HCT116 (cell line): ENCODE measurements at regions not wholly inside any gene's neighbourhood (a gene's known extent, or its start where the extent isn't known, plus 50 kb on each side); places are given as distances from the start of the nearest gene placed in this dataset.

Experiments used
- ATAC-seq: fragments of 200-7000 bp; cut with Tn5 transposase; 2 replicates; pipeline ENCODE4 v1.9.1; 2020; ENCODE audit warnings: mild to moderate bottlenecking, moderate library complexity
- BruUV-seq: library from RNA; stranded (reverse); fragments of 400-500 nt; replicated peaks from 2 replicates; lab custom pipeline; 2021; lab: Mats Ljungman, UMichigan
- CTCF ChIA-PET: fragments of 300-600 bp; sonication (Branson Sonifier 250); formaldehyde crosslinking; loops from one replicate; lab custom pipeline; 2021; ENCODE audit warnings: antibody characterized with exemption; lab: Charles Lee
- POLR2A ChIA-PET: fragments of 300-600, 350-600 bp; sonication (Branson Sonifier 250); formaldehyde crosslinking; loops from one replicate; lab custom pipeline; 2021; ENCODE audit warnings: antibody characterized with exemption; lab: Charles Lee
- RAD21 ChIA-PET, 2 experiments: fragments of 300-600 bp; sonication (Branson Sonifier 250); formaldehyde crosslinking; loops; one replicate each; lab custom pipeline; 2023; ENCODE audit warnings: low total read pairs in 2 of 2; ENCODE audit not compliant: uncharacterized antibody in 2 of 2, unreplicated experiment in 2 of 2, low non-redundant PET in 1 of 2; lab: Charles Lee
- DNase-seq: peaks from one replicate; pipeline ENCODE4 v3.0.0-alpha.2; 2010; ENCODE audit warnings: low read depth, low spot score
- H2AFZ ChIP-seq: fragments of 200-600 bp; shearing (Covaris generic), sonication (generic); 2 replicates; pipeline ENCODE4 v1.6.1; 2017; ENCODE audit warnings: low read depth, mixed run types, mixed read lengths, antibody characterized with exemption, low read length; ENCODE audit not compliant: poor library complexity, severe bottlenecking
- H3K27ac ChIP-seq: 2 replicates; pipeline ENCODE4 v1.5.1; 2012; ENCODE audit warnings: low read depth, low read length
- H3K27me3 ChIP-seq: fragments of 200-600 bp; sonication (generic); 2 replicates; pipeline ENCODE4 v1.6.1; 2016; ENCODE audit warnings: mixed run types, low read length, mixed read lengths; ENCODE audit not compliant: insufficient read depth
- H3K36me3 ChIP-seq, 2 experiments: fragments of 200-500 bp in 1 of 2; fragments of 200-600 bp in 1 of 2; sonication (Bioruptor generic) in 1 of 2; sonication (generic) in 1 of 2; 2 replicates each; pipeline versions ENCODE4 v1.5.1 to v1.6.1; 2014 to 2016; ENCODE audit warnings: low read length in 2 of 2, inconsistent platforms in 1 of 2, mixed read lengths in 1 of 2, mixed run types in 1 of 2; ENCODE audit not compliant: insufficient read depth in 2 of 2, control insufficient read depth in 1 of 2
- H3K4me1 ChIP-seq, 2 experiments: fragments of 200-600 bp in 1 of 2; sonication (generic) in 1 of 2; 2 replicates each; pipeline versions ENCODE4 v1.5.1 to v1.6.1; 2012 to 2017; ENCODE audit warnings: low read length in 2 of 2, inconsistent platforms in 1 of 2, mild to moderate bottlenecking in 1 of 2, mixed read lengths in 1 of 2, mixed run types in 1 of 2, moderate library complexity in 1 of 2; ENCODE audit not compliant: insufficient read depth in 2 of 2, control insufficient read depth in 1 of 2
- H3K4me2 ChIP-seq: fragments of 200-600 bp; sonication (generic); 2 replicates; pipeline ENCODE4 v1.6.1; 2017; ENCODE audit warnings: mixed run types, low read length, mixed read lengths
- H3K4me3 ChIP-seq, 2 experiments: fragments of 200-600 bp in 1 of 2; sonication (generic) in 1 of 2; replicated peaks in 1 of 2; 2 replicates each; pipeline ENCODE4 v1.5.1; 2011 to 2016; ENCODE audit warnings: low read length in 2 of 2, control low read depth in 1 of 2, low read depth in 1 of 2, mild to moderate bottlenecking in 1 of 2, mixed read lengths in 1 of 2, mixed run types in 1 of 2
- H3K79me2 ChIP-seq: fragments of 200-600 bp; sonication (generic); 2 replicates; pipeline ENCODE4 v1.6.1; 2017; ENCODE audit warnings: mild to moderate bottlenecking, mixed run types, low read length, moderate library complexity, mixed read lengths; ENCODE audit not compliant: insufficient read depth
- H3K9ac ChIP-seq: fragments of 200-600 bp; sonication (generic); 2 replicates; pipeline ENCODE4 v1.6.1; 2016; ENCODE audit warnings: low read length, mixed read lengths
- H3K9me2 ChIP-seq: fragments of 200-600 bp; sonication (generic), shearing (Covaris generic); 2 replicates; pipeline ENCODE4 v1.6.1; 2017; ENCODE audit warnings: mixed run types, mild to moderate bottlenecking, moderate library complexity; ENCODE audit not compliant: insufficient read depth
- H3K9me3 ChIP-seq, 2 experiments: fragments of 200-500 bp in 1 of 2; fragments of 200-600 bp in 1 of 2; sonication (Bioruptor generic) in 1 of 2; sonication (generic) in 1 of 2; 2 replicates each; pipeline ENCODE4 v1.6.1; 2014 to 2017; ENCODE audit warnings: low read length in 2 of 2, mixed read lengths in 2 of 2, inconsistent platforms in 1 of 2, low read depth in 1 of 2, mild to moderate bottlenecking in 1 of 2, mixed run types in 1 of 2, moderate library complexity in 1 of 2; ENCODE audit not compliant: control insufficient read depth in 1 of 2, insufficient read depth in 1 of 2
- H4K20me1 ChIP-seq: fragments of 200-600 bp; sonication (generic), shearing (Covaris generic); 2 replicates; pipeline ENCODE4 v1.6.1; 2017; ENCODE audit warnings: mixed run types, mild to moderate bottlenecking, moderate library complexity; ENCODE audit not compliant: insufficient read depth
- CBX3 ChIP-seq: IDR thresholded peaks from 2 replicates; pipeline ENCODE4 v1.6.1; 2012; ENCODE audit warnings: low read depth
- CEBPB ChIP-seq: IDR thresholded peaks from 2 replicates; pipeline ENCODE4 v1.6.1; 2012; ENCODE audit warnings: low read depth
- CTCF ChIP-seq, 3 experiments: fragments of 200-600 bp in 1 of 3; sonication (generic) in 1 of 3; IDR thresholded peaks in 2 of 3; conservative IDR thresholded peaks in 1 of 3; 2 replicates each; pipeline ENCODE4 v1.5.1; 2012 to 2017; ENCODE audit warnings: low read depth in 2 of 3, low read length in 2 of 3, antibody characterized with exemption in 1 of 3, borderline replicate concordance in 1 of 3, control low read depth in 1 of 3, mild to moderate bottlenecking in 1 of 3, mixed read lengths in 1 of 3, mixed run types in 1 of 3, moderate library complexity in 1 of 3; ENCODE audit not compliant: insufficient read depth in 1 of 3
- ELF1 ChIP-seq: IDR thresholded peaks from 2 replicates; pipeline ENCODE4 v1.6.1; 2012; ENCODE audit warnings: low read depth, borderline replicate concordance
- EZH2 ChIP-seq: fragments of 200-600 bp; sonication (generic); IDR thresholded peaks from 2 replicates; pipeline ENCODE4 v1.6.1; 2017; ENCODE audit warnings: antibody characterized with exemption, mixed run types
- FOSL1 ChIP-seq: IDR thresholded peaks from 2 replicates; pipeline ENCODE4 v1.6.1; 2012; ENCODE audit warnings: low read depth
- JUND ChIP-seq: IDR thresholded peaks from 2 replicates; pipeline ENCODE4 v1.6.1; 2012
- MAX ChIP-seq: IDR thresholded peaks from 2 replicates; pipeline ENCODE4 v1.6.1; 2012
- POLR2A ChIP-seq: IDR thresholded peaks from 2 replicates; pipeline ENCODE4 v1.7.0; 2011; ENCODE audit warnings: borderline replicate concordance; ENCODE audit not compliant: insufficient read depth, insufficient read length; ENCODE audit errors: extremely low read depth
- POLR2AphosphoS5 ChIP-seq: IDR thresholded peaks from 2 replicates; pipeline ENCODE4 v1.6.1; 2011; ENCODE audit warnings: mild to moderate bottlenecking, low read depth, low read length, moderate library complexity
- RAD21 ChIP-seq: IDR thresholded peaks from 2 replicates; pipeline ENCODE4 v1.6.1; 2012; ENCODE audit warnings: low read depth, mild to moderate bottlenecking
- SIN3A ChIP-seq: IDR thresholded peaks from 2 replicates; pipeline ENCODE4 v1.6.1; 2012; ENCODE audit warnings: low read depth
- SP1 ChIP-seq: IDR thresholded peaks from 2 replicates; pipeline ENCODE4 v1.6.1; 2012; ENCODE audit warnings: low read depth
- TCF7L2 ChIP-seq: IDR thresholded peaks from 2 replicates; pipeline ENCODE4 v1.7.0; 2011; ENCODE audit warnings: borderline replicate concordance, inconsistent platforms; ENCODE audit not compliant: insufficient read depth, insufficient read length; ENCODE audit errors: extremely low read depth
- YY1 ChIP-seq: IDR thresholded peaks from 2 replicates; pipeline ENCODE4 v1.6.1; 2011; ENCODE audit warnings: low read length, low read depth, moderate library complexity, mild to moderate bottlenecking; ENCODE audit not compliant: insufficient replicate concordance; ENCODE audit errors: extremely low read depth
- ZBTB33 ChIP-seq: IDR thresholded peaks from 2 replicates; pipeline ENCODE4 v1.6.1; 2011; ENCODE audit warnings: mild to moderate bottlenecking, low read length, moderate library complexity; ENCODE audit not compliant: insufficient replicate concordance; ENCODE audit errors: extremely low read depth
- ZFX ChIP-seq: fragments of 450-650 bp; IDR thresholded peaks from 2 replicates; pipeline ENCODE4 v1.6.1; 2017
- ZNF274 ChIP-seq: fragments of 200-500 bp; sonication (Bioruptor generic); IDR thresholded peaks from 2 replicates; pipeline ENCODE4 v1.6.1; 2014; ENCODE audit warnings: mild to moderate bottlenecking, low read depth, low read length, inconsistent platforms
- intact Hi-C: fragments of 100-400 bp; cut with micrococcal nuclease; formaldehyde crosslinking; loops from 2 replicates; pipeline ENCODE4 v1.10.0; 2022

- CTCF ChIA-PET, result no interaction called here
- DNase-seq, result no peak
Measured at GRCh38 chr14:87705439-87705896, 287.5 kb downstream of the GALC start.

GRCh38 chr14:87698481-87698880 is 294.5 kb downstream of the GALC start:
- POLR2A ChIA-PET, result no interaction called here
- no peak overlapping the region for H3K27ac ChIP-seq
- H3K4me1 ChIP-seq, result no peaks in the 10 kb centered on the region
- no peaks in the 10 kb centered on the region for H3K36me3 ChIP-seq
- CTCF ChIA-PET, result no interaction called here
- H3K9me3 ChIP-seq, result peaks cover 6 to 17% of the 10 kb centered on the region in 2 experiments; a peak in 2 of 4 replicates
- no peak overlapping the region for H3K4me2 ChIP-seq
- no peaks in the 10 kb centered on the region for H4K20me1 ChIP-seq
- no peak overlapping the region for H3K9ac ChIP-seq
- no peak overlapping the region for H3K4me3 ChIP-seq
- no peaks in the 10 kb centered on the region for H3K79me2 ChIP-seq
- RAD21 ChIA-PET, result no interaction called here
- H3K9me2 ChIP-seq, result no peaks in the 10 kb centered on the region
- DNase-seq, result no peak
- no peak overlapping the region for H2AFZ ChIP-seq
- ATAC-seq, result no peak
- BruUV-seq, result no TSS peak
- intact Hi-C loops, result no loop called here
- no peaks in the 10 kb centered on the region for H3K27me3 ChIP-seq
- no peak for TF ChIP-seq RAD21
- no peak for TF ChIP-seq JUND
- no peak for TF ChIP-seq YY1
- TF ChIP-seq ZFX, result no peak
- no peak for TF ChIP-seq ZBTB33
- TF ChIP-seq SIN3A, result no peak
- TF ChIP-seq EZH2, result no peak
- no peak for TF ChIP-seq CTCF (IDR thresholded peaks at IDR 0.05 in 2 of 3, conservative IDR thresholded peaks at IDR 0.05 in 1 of 3; ENCODE audit: borderline replicate concordance in 1 of 3, insufficient read depth in 1 of 3, low read depth in 2 of 3, low read length in 2 of 3)
- no peak for TF ChIP-seq POLR2AphosphoS5
- TF ChIP-seq TCF7L2, result no peak
- TF ChIP-seq POLR2A, result no peak
- no peak for TF ChIP-seq MAX
- no peak for TF ChIP-seq CEBPB
- TF ChIP-seq ZNF274, result no peak
- TF ChIP-seq CBX3, result no peak
- TF ChIP-seq FOSL1, result no peak
- no peak for TF ChIP-seq SP1

More at GRCh38 chr14:87705439-87705896, 287.5 kb downstream of the GALC start:
- no TSS peak for BruUV-seq
- Histone ChIP-seq H3K27me3 (no peaks in the 10 kb centered on the region), H2AFZ (no peak overlapping the region), H3K9me3 (peaks cover 4 to 23% of the 10 kb centered on the region in 2 experiments; a peak in 2 of 4 replicates), H3K4me2 (no peak overlapping the region), H3K79me2 (no peaks in the 10 kb centered on the region), H3K4me1 (no peaks in the 10 kb centered on the region), H4K20me1 (no peaks in the 10 kb centered on the region), H3K9me2 (no peaks in the 10 kb centered on the region), H3K27ac (no peak overlapping the region), H3K4me3 (no peak overlapping the region), H3K36me3 (no peaks in the 10 kb centered on the region), H3K9ac (no peak overlapping the region)
- POLR2A ChIA-PET, result no interaction called here
- RAD21 ChIA-PET, result no interaction called here
- no peak for ATAC-seq
- intact Hi-C loops, result no loop called here
- no peak for TF ChIP-seq POLR2AphosphoS5
- TF ChIP-seq TCF7L2, result no peak
- TF ChIP-seq EZH2, result no peak
- no peak for TF ChIP-seq ELF1
- no peak for TF ChIP-seq POLR2A
- no peak for TF ChIP-seq JUND
- TF ChIP-seq, all 23 proteins: peak for 0
